Astrocyte of the spinal cord (primary cell): ENCODE measurements at regions not wholly inside any gene's neighbourhood (a gene's known extent, or its start where the extent isn't known, plus 50 kb on each side); places are given as distances from the start of the nearest gene placed in this dataset.
A peak's percentile ranks its signal among the peaks of the same experiment; 100 is the strongest.

Experiments
- DNase-seq: peaks from one replicate; pipeline ENCODE4 v3.0.0; 2011; ENCODE audit warnings: low read depth, low spot score
- H3K4me3 ChIP-seq: 2 replicates; pipeline ENCODE4 v1.5.1; 2011; ENCODE audit warnings: low read depth, mild to moderate bottlenecking, low read length, moderate library complexity
- in situ Hi-C: cut with HindIII; loops from 2 replicates; pipeline ENCODE4 v1.10.0; 2017; ENCODE audit warnings: low sequenced_read_pairs
- TF ChIP-seq, protein P1 (sequence below): IDR thresholded peaks from 2 replicates; pipeline ENCODE4 v1.5.1; 2012; ENCODE audit warnings: low read depth, mild to moderate bottlenecking, low read length, inconsistent platforms

DNA sequence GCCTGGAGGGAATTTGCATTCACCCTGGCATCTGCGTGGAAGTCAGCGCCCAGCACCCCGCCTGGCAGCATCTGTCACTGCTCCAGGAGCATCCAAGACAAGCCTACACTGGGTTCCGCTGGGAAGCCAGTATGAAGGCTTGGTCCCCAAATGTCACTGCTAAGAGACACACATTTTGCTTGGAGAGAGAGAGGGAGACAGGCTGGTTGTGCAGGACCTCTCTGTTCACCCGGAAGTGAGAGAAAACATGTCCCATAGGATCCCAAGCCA, 119.5 kb downstream of the SEC23IP start:
- TF ChIP-seq, protein P1, sequence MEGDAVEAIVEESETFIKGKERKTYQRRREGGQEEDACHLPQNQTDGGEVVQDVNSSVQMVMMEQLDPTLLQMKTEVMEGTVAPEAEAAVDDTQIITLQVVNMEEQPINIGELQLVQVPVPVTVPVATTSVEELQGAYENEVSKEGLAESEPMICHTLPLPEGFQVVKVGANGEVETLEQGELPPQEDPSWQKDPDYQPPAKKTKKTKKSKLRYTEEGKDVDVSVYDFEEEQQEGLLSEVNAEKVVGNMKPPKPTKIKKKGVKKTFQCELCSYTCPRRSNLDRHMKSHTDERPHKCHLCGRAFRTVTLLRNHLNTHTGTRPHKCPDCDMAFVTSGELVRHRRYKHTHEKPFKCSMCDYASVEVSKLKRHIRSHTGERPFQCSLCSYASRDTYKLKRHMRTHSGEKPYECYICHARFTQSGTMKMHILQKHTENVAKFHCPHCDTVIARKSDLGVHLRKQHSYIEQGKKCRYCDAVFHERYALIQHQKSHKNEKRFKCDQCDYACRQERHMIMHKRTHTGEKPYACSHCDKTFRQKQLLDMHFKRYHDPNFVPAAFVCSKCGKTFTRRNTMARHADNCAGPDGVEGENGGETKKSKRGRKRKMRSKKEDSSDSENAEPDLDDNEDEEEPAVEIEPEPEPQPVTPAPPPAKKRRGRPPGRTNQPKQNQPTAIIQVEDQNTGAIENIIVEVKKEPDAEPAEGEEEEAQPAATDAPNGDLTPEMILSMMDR, result no peak
- in situ Hi-C loops, result no loop called here
- no peak for DNase-seq
- H3K4me3 ChIP-seq, result no peak overlapping the region

DNA sequence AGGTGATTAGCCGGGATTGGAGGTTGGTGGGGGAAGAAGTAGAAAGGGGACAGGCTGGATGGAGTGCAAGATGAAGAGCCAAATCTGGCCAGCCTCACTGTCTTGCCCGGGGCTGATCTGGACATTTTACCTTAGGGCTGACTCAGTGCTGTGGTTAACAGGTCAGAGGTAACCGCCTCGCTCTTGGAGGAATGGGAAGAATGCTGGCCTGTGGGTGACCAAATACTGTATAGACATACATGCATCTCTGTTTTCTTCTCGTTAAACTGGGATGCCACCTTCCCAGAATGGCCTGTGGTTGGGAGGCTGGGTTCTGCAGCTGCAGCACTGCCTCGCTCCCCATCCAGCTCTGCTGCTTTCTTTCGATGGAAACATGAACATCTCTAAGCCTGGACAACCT, 120.0 kb downstream of the SEC23IP start:
- in situ Hi-C loops, result no loop called here
- DNase-seq, result peak; percentile 26
- no peak overlapping the region for H3K4me3 ChIP-seq
- TF ChIP-seq, protein P1, result no peak

DNA sequence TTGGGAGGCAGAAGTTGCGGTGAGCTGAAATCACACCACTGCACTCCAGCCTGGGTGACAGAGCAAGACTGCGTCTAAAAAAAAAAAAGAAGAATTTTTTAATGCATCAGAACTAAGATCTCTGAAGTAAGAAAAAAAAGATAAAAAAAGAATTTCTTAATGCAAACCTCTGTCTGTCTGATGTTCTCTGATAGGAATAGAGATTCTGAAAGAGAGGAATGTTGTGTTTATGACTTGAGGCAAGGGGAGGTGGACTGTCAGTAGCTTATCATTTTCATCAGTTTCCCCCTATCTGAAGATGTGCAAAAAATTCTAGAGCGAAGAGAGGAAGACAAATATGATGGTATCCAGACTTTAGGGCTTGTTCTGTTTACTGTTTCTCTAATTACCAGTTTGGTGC, 121.5 kb downstream of the SEC23IP start:
- TF ChIP-seq, protein P1, result no peak
- in situ Hi-C loops, result no loop called here
- H3K4me3 ChIP-seq, result no peak overlapping the region
- DNase-seq, result no peak

DNA sequence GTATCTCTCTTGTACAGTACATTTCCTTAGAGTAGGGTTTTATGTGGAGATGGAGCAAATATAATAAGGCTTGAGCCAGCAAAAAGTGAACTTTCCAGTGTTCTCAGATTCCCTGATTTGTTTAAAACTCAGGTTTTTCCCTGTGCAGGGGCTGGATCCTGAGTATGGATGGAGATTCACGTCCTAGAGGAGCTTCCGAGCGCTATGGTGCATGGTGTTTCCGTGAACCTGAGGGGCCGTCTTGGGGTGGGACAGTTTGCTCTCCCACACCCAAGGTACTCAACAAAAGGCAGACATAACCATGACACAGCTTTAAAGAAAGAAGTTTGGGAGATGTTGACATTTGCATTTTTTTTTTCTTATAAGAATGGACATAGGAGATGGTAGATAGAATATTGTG, 122.5 kb downstream of the SEC23IP start:
- in situ Hi-C loops, result no loop called here
- TF ChIP-seq, protein P1, result no peak
- DNase-seq, result no peak
- H3K4me3 ChIP-seq, result no peak overlapping the region

DNA sequence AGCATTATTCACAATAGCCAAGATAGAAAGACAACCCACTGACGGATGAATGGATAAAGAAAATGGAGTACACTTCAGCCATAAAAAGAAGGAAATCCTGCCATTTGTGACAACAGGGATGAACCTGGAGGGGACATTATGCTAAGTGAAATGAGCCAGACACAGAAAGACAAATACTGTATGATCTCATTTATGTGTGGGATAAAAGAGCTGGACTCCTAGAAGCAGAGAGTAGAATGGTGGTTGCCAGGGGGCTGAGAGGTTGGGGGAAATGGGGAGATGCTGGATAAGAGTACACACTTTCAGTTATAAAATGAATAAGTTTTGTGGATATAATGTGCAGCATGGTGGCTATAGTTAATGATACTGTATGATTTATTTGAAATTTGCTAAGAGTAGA, 124.4 kb downstream of the SEC23IP start:
- DNase-seq, result no peak
- TF ChIP-seq, protein P1, result no peak
- in situ Hi-C loops, result no loop called here
- H3K4me3 ChIP-seq, result no peak overlapping the region

DNA sequence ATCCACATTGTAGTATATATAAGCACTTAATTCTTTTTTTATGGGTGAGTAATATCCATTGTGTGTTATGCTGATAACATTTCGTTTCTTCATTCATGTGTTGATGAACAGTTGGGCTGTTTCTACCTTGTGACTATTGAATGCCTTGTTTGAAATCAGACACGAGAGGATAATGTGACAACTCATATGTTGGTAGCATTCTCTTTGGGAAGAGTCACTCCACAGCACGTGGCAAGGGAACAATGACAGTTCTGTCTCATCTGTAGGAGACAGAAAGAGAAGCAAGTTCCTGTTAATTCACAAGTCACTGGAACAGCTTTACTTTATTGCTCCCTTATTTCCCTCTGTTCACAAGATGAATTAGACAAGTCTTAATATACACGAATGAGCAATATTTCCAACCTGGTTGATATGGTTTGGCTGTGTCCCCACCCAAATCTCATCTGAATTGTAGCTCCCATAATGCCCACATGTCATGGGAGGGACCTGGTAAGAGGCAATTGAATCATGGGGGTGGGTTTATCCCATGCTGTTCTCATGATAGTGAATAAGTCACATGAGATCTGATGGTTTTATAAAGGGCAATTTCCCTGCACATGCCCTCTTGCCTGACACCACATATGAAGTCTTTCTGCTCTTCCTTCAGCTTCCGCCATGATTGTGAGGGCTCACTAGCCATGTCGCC, 125.3 kb downstream of the SEC23IP start:
- in situ Hi-C loops, result no loop called here
- DNase-seq, result no peak
- H3K4me3 ChIP-seq, result no peak overlapping the region
- TF ChIP-seq, protein P1, result no peak

DNA sequence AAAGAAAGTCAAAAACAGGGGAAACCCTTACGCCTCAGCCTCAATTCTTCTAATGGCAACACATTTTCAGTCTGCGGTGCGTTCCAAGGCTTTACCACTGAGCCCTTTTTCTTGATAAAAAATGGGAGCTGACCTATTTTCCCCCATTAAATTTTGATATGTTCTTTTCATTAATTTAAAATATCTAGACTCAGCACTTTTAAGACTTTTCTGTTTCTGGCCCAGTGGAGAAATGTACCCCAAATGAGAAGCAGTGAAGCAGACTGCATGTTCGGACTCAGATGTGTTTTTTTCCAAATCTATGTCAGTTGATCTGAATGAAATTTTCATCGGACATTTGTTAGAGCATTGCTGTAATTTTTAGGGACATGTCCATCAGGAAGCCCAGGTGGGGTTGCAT, 126.2 kb downstream of the SEC23IP start:
- TF ChIP-seq, protein P1, result no peak
- H3K4me3 ChIP-seq, result no peak overlapping the region
- no peak for DNase-seq
- in situ Hi-C loops, result no loop called here
